Activated CD4-positive, CD25-positive, alpha-beta regulatory T cell (primary cell): ENCODE measurements at regions not wholly inside any gene's neighbourhood (a gene's known extent, or its start where the extent isn't known, plus 50 kb on each side); places are given as distances from the start of the nearest gene placed in this dataset.

Experiments
- DNase-seq, 4 experiments: peaks; one replicate each; lab custom pipeline; 2025; lab: John Stamatoyannopoulos, UW

DNA sequence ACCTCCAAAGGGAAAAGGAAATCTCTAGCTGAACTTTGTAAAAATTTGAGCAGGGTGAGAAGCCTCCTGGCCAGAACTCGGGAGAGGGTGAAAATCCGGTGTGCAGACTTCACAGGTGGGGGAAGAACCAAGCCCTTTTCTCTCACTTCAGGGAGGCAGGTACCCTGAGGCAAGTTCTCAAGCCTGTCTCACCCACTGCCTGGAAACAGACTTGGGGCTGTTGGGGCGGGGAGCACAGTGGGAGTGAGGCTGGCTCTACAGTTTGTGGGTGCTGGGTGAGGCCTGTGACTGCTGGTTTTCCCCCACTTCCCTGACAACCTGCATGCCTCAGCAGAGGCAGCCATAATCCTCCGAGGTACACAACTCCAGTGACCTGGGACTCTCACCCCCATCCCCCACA is 187.1 kb downstream of the KIF4B start:
- DNase-seq, result no peak

DNA sequence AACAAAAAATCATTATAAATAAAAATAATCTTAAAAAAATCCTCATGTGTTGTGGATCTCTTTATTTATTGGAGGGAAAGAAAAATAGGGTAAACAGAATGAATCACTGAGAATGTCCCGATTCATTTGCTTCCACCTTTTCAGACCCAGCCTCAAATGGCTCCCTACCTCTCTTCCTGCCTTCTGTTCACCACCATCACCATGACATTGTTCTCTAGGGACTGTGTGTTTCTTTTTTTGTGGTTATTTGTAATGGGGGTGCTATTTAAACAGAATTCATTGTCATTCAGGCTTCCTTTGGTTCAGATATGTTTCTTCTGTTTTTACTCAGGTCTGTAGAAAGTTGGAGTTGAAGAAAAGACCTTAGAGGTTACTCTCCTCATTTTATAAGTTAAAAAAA is 198.2 kb downstream of the KIF4B start:
- no peak for DNase-seq

DNA sequence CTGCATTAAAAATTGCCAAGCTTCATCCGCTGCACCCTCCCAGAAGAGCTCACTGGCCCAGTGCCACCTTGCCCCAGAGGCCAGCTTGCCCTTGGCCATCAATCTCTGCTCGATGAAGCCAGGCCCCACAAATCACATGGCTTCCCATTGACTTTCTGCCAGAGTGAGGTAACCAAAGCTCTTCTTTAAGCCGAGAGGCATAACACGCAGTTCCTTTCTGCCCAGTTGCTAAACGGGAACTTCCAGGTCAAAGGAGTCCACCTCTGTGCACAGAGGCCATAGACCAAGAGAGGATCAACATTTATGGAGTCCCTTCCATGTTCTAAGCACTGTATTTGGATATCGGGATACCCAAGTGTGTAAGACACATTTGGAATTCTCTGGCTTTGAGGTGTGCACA is 208.8 kb downstream of the KIF4B start:
- DNase-seq, result no peak

DNA sequence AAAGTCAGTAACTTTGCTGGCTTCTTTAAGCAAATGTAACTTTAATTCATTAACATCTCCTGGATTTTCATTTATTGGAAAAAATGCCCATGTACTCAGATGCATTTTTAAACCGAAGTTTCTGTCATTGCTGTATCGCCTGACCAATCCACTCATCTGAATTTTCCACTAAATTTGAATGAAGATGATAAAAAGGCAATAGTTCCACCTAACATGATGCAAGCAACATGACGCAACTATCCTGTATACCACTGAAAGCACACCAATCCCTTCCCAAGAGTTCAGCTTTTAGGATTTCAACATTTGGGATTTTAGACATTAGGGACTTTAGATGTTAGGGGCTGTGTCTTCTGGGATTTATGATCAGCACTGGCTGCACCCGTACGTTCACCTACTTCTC is 215.6 kb downstream of the KIF4B start:
- no peak for DNase-seq

DNA sequence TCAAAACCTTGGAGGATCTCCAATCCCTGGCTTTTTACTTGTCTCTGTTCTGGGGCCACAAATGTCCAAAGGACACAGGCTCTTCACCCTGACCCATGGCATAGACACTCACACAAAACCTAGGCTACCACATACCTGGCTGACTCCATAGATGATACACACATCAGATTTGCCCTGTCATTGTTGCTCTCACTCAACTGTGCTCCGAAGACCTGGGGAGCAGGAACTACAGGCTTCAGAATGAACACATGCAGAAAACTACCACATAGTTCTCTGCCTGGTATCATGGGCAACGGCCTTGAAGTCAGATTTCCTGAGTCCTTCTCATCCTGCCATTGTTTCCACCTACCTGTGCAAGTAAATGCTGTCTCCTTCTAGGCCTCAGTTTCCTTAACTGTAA is 226.2 kb downstream of the KIF4B start:
- no peak for DNase-seq

DNA sequence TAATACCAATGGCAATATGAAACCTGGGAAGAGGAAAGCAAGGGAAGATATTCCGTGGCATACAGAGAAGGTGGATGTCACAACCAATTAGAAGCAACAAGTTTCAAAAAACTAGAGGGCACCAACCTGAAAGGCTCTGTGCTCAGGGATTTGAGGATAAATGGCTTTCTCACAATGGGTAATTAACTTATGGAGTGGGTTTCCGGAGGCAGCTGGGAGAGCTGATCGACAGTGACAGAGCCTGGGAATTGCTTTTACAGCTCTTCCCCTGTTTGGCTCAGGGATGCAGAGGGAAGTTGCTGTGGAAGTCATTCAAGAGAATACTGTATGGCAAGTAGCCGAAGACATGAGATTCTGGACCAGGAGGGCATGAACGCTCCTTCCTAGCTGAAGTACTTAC is 237.0 kb downstream of the KIF4B start:
- no peak for DNase-seq

DNA sequence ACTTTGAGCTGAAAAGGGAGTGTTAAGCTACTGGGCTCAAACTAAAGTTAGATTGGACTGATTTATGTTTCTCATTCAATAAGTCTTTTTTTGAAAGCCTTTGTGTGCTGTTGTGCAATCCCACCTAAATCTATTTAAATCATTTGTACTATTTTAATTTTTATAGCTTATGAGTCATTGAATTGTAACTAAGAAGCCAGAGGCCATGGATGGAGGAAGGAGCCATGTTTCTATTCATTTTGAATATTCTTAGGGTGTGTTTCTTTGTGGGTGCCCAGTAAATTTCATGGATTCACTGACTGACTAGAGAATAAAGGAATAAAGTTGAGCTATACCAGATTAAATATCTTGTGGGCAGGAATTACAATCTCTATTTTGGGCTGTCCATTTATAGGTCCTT is 238.5 kb downstream of the KIF4B start:
- DNase-seq, result no peak

DNA sequence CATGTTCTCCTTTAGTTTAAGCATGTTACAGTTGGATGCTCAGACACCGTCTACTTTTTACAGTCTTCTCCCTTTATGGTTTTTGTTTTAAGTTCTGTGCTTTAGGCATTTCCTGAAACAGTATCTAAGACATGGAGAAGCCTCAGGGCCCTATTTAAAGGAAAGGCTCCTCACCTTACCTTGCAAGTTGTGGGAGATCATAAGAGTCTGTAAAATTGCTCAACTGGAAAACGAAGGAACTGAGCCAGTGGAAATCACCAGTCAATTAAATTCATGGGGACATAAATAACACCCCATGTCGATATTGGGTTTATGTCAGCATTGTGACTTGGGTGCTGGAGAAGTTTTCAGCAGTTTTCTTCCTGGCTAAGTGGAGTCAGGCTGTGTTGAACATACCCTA is 239.2 kb downstream of the KIF4B start:
- no peak for DNase-seq

DNA sequence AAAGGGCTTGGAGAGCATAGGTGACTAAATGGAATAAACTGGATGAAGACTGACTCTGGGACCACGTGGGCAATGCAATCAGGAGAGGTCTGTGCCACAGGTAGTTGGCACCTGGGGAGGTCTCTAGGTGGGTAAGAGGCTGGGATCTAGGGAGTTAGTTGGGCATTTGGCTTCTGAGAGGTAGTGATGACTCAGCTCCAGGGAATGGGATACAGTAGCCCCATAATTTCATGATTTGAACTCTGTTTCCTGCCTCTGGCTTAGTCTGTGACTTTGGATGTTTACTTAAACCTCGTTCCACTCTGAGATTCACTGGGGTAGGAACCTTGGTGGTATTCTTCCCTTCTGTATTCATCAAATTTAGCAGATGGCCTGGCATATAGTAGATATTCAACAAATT is 240.8 kb downstream of the KIF4B start:
- DNase-seq, result no peak

DNA sequence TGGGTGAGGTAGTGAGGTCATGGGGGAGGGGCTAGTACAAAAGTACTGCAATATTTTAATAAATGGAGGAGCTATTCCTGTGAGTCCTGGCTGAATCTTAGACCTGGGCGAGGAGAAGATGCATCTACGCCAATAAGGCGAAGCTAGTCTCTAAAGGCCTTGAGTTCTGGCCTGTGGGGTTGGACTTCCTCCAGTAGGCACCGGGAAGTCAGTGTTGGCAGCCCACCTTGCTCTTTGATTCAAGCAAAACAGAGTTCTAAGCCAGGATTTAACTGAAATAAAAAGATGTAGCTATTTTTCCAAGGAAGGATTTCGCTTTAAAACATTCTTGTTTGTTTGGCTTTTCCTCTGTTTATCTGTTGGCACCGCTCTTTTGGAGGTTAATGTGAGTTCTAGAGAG is 244.6 kb downstream of the KIF4B start:
- no peak for DNase-seq

DNA sequence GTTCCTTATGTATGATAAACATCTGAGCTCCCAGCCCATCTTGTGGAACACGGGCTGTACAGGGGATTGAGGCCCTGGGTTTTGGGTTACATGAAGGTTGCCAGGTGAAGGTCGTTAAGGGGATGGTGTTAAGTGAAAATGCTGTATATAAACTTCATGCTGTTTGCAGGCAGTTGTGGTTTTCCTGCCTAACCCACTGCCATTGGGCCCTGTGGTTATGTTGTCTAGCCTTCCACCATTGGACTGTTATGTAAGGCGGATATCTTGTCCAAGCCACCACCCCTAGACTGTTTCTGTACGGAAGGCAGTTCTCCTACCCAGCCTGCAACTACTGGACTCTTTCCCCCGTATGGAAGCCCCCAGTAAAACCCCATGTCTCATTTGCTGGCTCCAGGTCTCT is 246.1 kb downstream of the KIF4B start:
- no peak for DNase-seq

DNA sequence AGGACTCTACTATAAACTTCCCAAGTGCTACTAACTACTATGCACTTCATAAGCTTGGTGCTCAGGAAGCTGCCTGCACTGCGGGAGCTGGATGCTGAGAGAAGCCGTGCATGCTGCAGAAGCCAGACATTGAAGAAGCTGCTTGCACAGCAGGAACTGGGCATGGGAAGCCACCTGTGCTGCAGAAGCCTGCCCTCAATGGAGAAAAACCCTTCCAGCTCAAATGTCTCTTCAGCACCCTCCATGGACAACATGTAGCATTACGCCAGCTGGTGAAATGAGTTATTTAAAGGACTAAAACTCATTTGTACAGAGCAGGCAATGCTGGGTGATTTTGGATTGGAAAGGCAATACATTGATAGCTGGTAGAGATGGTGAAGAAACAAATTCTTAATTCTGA is 247.2 kb downstream of the KIF4B start:
- no peak for DNase-seq

DNA sequence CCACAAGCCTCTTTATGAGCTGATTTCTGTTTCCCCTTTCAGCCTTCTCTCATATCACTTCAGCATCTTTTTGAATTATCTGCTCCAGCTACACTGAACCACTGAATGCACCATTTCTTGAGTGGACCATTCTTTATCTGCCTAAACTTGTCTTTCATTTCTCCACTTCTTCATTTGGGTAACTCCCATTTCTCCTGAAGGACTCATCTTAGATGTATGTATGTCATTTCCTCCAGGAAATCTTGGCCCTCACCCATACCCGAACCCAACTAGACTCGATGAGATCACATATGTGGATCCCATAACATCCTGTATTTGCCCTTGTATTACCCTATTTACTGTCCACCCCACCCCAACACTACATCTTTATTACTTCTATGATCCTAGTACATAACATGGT is 249.8 kb downstream of the KIF4B start:
- no peak for DNase-seq

DNA sequence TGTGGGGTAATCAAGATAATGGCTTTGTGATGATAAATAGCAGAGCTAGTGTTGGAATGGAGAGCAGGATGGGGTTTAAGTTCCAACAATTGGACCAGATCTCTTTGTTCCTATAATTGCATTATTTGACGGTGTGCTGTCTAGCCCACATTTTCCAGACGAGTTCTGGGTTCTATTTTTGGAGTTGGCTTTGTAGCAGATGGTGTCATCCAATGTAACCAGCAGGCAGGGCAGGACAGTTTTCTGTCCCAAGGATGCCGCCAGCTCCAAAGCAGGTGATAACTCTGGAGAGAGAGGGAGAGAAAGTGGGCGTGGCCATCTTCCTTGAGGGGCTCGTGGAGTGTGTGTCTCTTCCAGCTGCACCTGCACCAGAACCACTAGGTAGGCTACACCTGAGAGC is 251.3 kb downstream of the KIF4B start:
- no peak for DNase-seq

DNA sequence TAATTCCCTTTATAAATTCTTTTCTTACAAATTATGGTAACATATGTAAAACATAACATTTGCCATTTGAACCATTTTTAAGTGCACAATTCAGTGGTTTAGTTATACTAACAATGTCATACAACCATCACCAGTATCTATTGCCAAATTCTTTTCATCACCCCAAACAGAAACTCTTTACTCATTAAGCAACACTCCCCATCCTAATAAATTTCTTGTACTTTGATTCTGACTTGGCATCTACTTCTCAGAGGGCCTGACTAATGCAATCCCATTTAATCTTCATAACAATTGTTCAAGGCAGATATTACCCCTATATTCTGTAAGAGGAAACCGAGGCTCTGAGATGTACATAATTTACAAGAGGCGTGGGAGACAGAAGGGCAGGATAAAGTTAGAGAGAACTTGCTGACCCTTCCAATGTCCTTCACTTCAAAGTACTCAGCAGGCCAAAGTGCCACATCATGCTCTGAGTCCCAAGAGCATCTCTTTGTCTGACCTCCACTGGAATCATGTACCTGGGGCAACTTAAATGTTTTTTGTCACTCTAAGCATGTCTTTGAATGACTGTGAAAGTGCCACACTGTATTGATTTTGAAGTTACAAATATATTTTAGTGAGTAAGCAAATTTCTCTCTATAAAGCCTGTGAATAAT is 255.3 kb downstream of the KIF4B start:
- DNase-seq, result no peak

DNA sequence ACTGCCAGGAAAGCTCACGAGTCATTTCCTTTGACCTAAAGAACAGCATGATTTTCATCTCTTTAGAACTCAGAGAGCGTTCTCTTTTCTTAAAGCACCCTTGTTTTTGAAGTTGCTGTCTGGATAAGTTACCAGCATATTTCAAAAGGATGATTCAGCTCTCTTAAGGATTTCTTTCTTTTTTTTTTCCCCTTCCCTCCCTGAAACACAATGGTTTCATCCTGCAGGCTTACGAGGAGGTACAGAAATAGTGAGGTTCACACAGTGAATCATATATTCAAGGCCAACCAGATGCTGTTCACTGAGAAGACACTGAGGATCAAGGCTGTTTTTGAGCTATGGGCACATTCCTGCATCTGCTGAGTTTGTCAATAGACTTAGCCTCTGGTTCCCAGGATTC is 257.2 kb downstream of the KIF4B start:
- DNase-seq, result no peak

DNA sequence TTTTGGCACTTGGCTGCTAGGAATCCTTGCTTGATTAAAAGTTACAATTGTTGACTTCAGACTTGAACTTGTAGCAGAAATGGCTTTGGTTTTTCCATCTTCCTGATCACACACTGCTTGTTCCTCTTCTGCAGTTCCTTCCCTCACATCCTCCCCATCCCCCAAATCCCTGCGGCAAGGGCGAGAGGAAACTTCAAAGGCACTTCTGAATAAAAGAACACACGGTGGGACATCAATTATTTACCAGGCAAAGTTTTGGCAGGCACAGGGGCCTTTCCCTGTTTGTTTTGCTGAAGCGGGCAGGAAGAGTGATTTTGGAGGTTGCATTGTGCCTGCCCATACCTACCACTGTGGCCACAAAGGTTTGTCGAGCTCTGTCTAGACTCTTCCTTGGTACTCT is 260.9 kb downstream of the KIF4B start:
- DNase-seq, result no peak

DNA sequence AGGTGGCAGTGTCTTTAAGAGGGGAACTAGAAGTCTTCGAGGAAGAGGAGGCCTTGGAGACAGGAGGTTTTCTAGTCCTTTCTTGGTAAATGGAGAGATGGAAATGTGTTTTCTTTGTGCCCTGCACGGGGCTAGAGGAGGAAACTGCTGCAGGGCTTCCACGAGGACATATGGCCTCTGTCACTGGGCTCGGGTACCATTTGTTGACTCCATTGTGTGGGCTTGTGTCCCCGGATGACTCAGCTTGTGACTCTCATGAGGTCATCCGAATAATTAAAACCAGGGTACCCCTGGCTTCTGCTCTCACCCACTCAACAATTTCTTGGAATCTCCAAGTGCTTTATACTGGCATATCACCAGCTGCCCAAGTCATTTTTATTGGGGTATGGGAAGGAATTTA is 261.7 kb downstream of the KIF4B start:
- DNase-seq, result no peak

DNA sequence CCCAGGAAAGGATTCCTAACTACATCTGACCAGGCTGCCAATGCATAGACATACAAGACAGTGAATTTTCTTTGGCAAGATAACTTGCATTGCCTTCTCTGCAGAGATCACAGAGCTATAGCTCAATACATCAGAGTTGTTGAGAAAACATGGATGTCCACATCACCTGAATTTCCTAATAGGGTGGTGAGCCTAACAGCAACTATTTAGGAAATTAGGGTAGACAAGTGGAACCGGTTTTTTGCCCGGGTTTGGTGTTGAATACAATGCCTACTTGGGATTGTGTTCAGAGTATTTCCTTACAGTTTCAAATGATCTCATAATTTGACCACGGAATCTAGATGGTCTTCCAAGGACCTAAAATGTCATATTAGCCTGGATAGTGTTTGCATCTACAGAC is 262.7 kb downstream of the KIF4B start:
- DNase-seq, result no peak

DNA sequence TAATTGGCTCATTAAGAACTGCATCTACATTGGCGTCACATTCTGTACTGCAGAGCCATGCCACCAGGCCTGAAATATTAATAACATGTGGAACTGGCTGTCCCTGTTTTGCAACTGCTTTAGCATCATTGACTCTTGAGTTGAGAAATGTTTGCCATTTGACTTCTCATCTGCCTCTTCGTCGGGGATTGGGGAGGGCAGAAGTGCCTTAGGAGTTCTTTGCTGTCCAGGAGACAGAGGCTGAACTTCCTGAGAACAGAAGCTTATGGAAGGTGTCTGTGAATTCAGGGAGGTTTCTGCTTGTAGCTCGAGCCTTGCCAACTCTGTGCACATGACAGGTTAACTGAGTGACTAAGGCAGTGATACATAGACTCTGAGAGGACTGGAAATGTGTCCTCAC is 265.0 kb downstream of the KIF4B start:
- no peak for DNase-seq

DNA sequence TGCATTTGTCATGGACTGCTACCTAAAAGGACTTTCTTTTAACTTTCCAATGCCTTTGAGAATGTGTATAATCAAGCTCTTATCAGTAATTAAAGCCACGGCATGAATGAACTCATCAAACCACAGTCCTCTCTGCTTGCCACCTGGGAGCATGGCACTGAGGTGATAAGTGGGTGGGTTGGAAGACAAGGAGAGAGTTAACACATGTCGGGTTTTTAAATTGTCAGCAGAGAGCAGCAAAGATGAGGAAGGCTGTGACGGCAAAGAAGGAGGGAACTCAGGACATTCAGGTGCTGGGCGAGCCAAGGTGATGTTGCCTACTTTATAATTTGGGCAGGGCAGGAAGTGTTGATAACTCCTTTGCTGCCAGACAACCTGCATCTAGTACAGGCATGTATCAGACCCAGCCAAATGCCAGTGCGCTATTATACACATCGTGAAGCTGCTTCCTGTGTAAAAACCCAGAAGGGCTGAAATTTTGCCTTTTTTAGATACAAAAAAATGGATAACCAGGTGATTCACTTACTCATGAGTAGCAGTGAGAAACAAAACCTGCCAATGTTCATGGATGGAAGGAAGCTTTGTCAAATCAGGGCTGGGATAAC is 269.1 kb downstream of the KIF4B start:
- no peak for DNase-seq

DNA sequence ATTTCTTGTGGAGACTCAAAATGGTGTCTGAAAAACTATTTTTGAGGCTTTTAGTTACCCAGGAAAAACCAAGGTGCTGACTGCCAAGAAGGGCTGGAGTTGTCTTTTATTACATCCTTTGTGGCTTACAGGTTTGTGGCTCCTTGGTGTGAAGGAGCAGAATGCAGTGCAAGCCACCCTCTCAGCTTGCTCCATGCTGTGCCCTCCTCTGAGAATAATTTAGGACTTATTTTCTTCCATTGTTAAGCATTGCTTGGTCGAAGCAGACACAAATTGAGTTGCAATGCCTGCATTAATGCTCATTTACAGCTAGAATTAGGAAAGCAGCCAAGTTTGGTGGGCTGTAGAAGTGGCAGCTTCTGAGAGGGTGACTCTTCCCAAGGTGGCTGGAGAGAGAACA is 272.2 kb downstream of the KIF4B start:
- no peak for DNase-seq

DNA sequence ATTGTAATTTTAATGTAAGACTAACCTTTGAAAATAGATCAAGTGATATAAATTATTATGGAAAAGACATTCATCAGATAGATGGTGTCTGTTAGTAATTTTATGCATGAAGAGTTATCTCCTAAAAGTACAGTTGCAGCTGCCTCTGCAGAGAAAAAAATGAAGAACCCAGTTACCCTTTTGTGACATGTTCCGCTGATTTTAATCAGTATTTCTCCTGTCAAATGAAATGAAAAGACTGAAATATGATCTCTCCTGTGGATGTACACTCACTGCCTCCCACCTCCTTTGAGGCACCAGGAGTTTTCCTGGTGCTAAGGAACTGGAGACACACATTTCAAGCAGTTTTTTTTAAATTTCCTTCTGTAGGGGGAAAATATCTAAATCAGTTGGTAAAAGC is 277.4 kb downstream of the KIF4B start:
- DNase-seq, result no peak

DNA sequence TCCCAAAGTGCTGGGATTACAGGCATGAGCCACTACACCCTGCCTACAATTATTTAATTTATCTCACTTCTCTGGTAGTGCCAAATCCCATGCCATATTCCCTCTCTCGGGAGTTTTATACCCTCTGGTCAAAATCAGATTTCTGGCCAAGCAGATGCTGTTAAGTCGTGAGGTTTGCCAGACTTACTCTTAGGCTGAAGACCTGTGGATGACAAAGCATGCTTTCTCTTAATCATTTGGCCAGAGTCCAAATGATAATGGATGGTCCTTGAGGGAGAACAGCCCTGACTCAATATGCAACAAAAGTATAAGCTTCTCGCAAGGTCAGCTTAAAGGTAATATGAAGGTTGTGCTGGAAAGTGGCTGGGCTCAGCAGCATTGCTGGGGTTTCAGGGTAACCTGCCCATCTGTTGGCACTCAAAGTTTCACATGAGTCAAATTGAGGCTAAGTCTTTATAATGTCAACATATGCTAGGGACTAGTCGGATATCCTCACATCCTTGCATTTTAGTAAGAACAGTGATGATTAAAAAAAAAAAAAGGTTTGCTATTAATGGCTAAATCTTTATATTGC is 280.1 kb downstream of the KIF4B start:
- DNase-seq, result no peak
